HEK293 (cell line): ENCODE measurements at regions not wholly inside any gene's neighbourhood (a gene's known extent, or its start where the extent isn't known, plus 50 kb on each side); places are given as distances from the start of the nearest gene placed in this dataset.

Source experiments
- CTCF ChIA-PET: fragments of 350-600 bp; formaldehyde crosslinking; extraction: SDS; loops from one replicate; lab custom pipeline; 2021; ENCODE audit warnings: antibody characterized with exemption; lab: Yijun Ruan, JAX
- POLR2A ChIA-PET: fragments of 300-600 bp; formaldehyde crosslinking; extraction: SDS; loops from one replicate; lab custom pipeline; 2020; ENCODE audit warnings: antibody characterized with exemption, inconsistent platforms; lab: Yijun Ruan, JAX
- H3K27ac ChIP-seq: fragments of 200-500 bp; sonication (Bioruptor generic); 2 replicates; pipeline ENCODE4 v1.5.1; 2014; ENCODE audit warnings: low read depth, low read length, control low read depth, inconsistent platforms; ENCODE audit errors: extremely low read depth
- H3K36me3 ChIP-seq, 2 experiments: fragments of 200-500 bp in 1 of 2; sonication (Bioruptor generic) in 1 of 2; 1 replicate in 1 of 2; 2 replicates in 1 of 2; pipeline ENCODE4 v1.5.1; 2014 to 2017; ENCODE audit warnings: inconsistent platforms in 2 of 2, low read length in 2 of 2; ENCODE audit not compliant: control insufficient read depth in 2 of 2, insufficient read depth in 1 of 2
- H3K4me1 ChIP-seq: fragments of 200-500 bp; sonication (Bioruptor generic); 2 replicates; pipeline ENCODE4 v1.5.1; 2014; ENCODE audit warnings: mild to moderate bottlenecking, low read length, inconsistent platforms; ENCODE audit not compliant: control insufficient read depth, insufficient read depth
- H3K4me3 ChIP-seq: 2 replicates; pipeline ENCODE4 v1.5.1; 2011; ENCODE audit warnings: low read depth, mild to moderate bottlenecking, control low read depth, low read length, moderate library complexity
- H3K9me3 ChIP-seq: fragments of 200-500 bp; sonication (Bioruptor generic); 2 replicates; pipeline ENCODE4 v1.5.1; 2014; ENCODE audit warnings: low read depth, low read length, inconsistent platforms; ENCODE audit not compliant: control insufficient read depth, insufficient read depth
- IKZF3 ChIP-seq: fragments of 450-650 bp; IDR thresholded peaks from 2 replicates; pipeline ENCODE4 v1.5.0; 2018; ENCODE audit warnings: missing biosample characterization, mild to moderate bottlenecking, missing genetic modification characterization, moderate library complexity
- MZF1 ChIP-seq: fragments of 450-650 bp; formaldehyde crosslinking; IDR thresholded peaks from 2 replicates; pipeline ENCODE4 v1.5.1; 2017; ENCODE audit warnings: missing biosample characterization, missing genetic modification characterization, borderline replicate concordance
- SETDB1 ChIP-seq: IDR thresholded peaks from one replicate; pipeline ENCODE4 v1.6.1; 2017; ENCODE audit warnings: mild to moderate bottlenecking, low read length, moderate library complexity, mixed read lengths; ENCODE audit not compliant: insufficient read length
- ZBTB17 ChIP-seq: fragments of 450-650 bp; formaldehyde crosslinking; IDR thresholded peaks from 2 replicates; pipeline ENCODE4 v1.5.1; 2016; ENCODE audit warnings: missing biosample characterization, missing genetic modification characterization
- ZNF114 ChIP-seq: fragments of 450-650 bp; formaldehyde crosslinking; IDR thresholded peaks from 2 replicates; pipeline ENCODE4 v1.5.0; 2017; ENCODE audit warnings: missing biosample characterization, missing genetic modification characterization
- ZNF121 ChIP-seq: fragments of 450-650 bp; formaldehyde crosslinking; IDR thresholded peaks from 2 replicates; pipeline ENCODE4 v1.5.1; 2016; ENCODE audit warnings: missing biosample characterization, missing genetic modification characterization
- ZNF2 ChIP-seq: fragments of 450-650 bp; formaldehyde crosslinking; IDR thresholded peaks from 2 replicates; pipeline ENCODE4 v1.5.1; 2016; ENCODE audit warnings: missing biosample characterization, missing genetic modification characterization
- ZNF221 ChIP-seq: fragments of 450-650 bp; formaldehyde crosslinking; IDR thresholded peaks from 2 replicates; pipeline ENCODE4 v1.5.1; 2017; ENCODE audit warnings: missing biosample characterization, missing genetic modification characterization, borderline replicate concordance
- ZNF302 ChIP-seq: fragments of 450-650 bp; formaldehyde crosslinking; IDR thresholded peaks from 2 replicates; pipeline ENCODE4 v1.5.1; 2016; ENCODE audit warnings: missing biosample characterization, missing genetic modification characterization, low read depth
- ZNF311 ChIP-seq: fragments of 450-650 bp; formaldehyde crosslinking; IDR thresholded peaks from 2 replicates; pipeline ENCODE4 v1.5.1; 2017; ENCODE audit warnings: missing biosample characterization, missing genetic modification characterization, borderline replicate concordance
- ZNF423 ChIP-seq: fragments of 450-650 bp; formaldehyde crosslinking; IDR thresholded peaks from 2 replicates; pipeline ENCODE4 v1.5.1; 2016; ENCODE audit warnings: missing biosample characterization, missing genetic modification characterization
- ZNF473 ChIP-seq: fragments of 450-650 bp; formaldehyde crosslinking; IDR thresholded peaks from 2 replicates; pipeline ENCODE4 v1.5.1; 2017; ENCODE audit warnings: missing biosample characterization, missing genetic modification characterization
- ZNF48 ChIP-seq: fragments of 450-650 bp; formaldehyde crosslinking; IDR thresholded peaks from 2 replicates; pipeline ENCODE4 v1.5.1; 2016; ENCODE audit warnings: missing biosample characterization, missing genetic modification characterization
- ZNF529 ChIP-seq: fragments of 450-650 bp; formaldehyde crosslinking; IDR thresholded peaks from 2 replicates; pipeline ENCODE4 v1.5.1; 2017; ENCODE audit warnings: missing genetic modification characterization, missing biosample characterization; ENCODE audit not compliant: insufficient replicate concordance
- ZNF544 ChIP-seq: fragments of 450-650 bp; formaldehyde crosslinking; IDR thresholded peaks from 2 replicates; pipeline ENCODE4 v1.5.0; 2017; ENCODE audit warnings: missing biosample characterization, missing genetic modification characterization
- ZNF571 ChIP-seq: fragments of 450-650 bp; formaldehyde crosslinking; IDR thresholded peaks from 2 replicates; pipeline ENCODE4 v1.5.0; 2017; ENCODE audit warnings: missing biosample characterization, missing genetic modification characterization
- ZNF621 ChIP-seq: fragments of 450-650 bp; formaldehyde crosslinking; IDR thresholded peaks from 2 replicates; pipeline ENCODE4 v1.5.1; 2017; ENCODE audit warnings: missing biosample characterization, missing genetic modification characterization
- ZNF623 ChIP-seq: fragments of 450-650 bp; formaldehyde crosslinking; IDR thresholded peaks from 2 replicates; pipeline ENCODE4 v1.5.1; 2016; ENCODE audit warnings: missing biosample characterization, missing genetic modification characterization
- ZNF670 ChIP-seq: fragments of 450-650 bp; formaldehyde crosslinking; IDR thresholded peaks from 2 replicates; pipeline ENCODE4 v1.5.1; 2016; ENCODE audit warnings: missing biosample characterization, missing genetic modification characterization, low read depth
- ZNF837 ChIP-seq: fragments of 450-650 bp; formaldehyde crosslinking; IDR thresholded peaks from 2 replicates; pipeline ENCODE4 v1.5.1; 2016; ENCODE audit warnings: missing biosample characterization, missing genetic modification characterization
- TF ChIP-seq, protein P1 (sequence below): fragments of 450-650 bp; formaldehyde crosslinking; IDR thresholded peaks from 2 replicates; pipeline ENCODE4 v1.5.1; 2017; ENCODE audit warnings: missing biosample characterization, mild to moderate bottlenecking, missing genetic modification characterization, moderate library complexity
- TF ChIP-seq, protein P2 (sequence below): fragments of 450-650 bp; formaldehyde crosslinking; IDR thresholded peaks from 2 replicates; pipeline ENCODE4 v1.5.1; 2016; ENCODE audit warnings: missing biosample characterization, missing genetic modification characterization

DNA sequence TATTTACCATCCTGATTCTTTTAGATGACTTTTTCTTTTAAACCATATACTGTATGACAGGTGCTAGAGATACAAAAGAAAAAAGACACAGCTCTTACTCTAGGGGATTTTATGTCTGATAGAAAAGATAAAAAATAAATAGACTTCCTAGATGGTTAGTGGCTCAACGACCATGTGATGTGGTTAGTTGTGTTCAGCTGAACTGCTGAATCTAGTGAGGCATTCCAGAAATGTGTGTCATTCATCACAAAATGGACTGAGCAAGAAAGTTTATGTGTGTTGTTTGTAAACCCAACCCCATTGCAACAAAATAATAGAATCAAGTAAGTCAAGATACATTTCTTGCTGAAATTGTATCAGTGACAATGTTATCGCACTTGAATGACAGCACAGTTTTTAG is 205.8 kb upstream of the LYPLAL1 start (continued):
- TF ChIP-seq, protein P1, sequence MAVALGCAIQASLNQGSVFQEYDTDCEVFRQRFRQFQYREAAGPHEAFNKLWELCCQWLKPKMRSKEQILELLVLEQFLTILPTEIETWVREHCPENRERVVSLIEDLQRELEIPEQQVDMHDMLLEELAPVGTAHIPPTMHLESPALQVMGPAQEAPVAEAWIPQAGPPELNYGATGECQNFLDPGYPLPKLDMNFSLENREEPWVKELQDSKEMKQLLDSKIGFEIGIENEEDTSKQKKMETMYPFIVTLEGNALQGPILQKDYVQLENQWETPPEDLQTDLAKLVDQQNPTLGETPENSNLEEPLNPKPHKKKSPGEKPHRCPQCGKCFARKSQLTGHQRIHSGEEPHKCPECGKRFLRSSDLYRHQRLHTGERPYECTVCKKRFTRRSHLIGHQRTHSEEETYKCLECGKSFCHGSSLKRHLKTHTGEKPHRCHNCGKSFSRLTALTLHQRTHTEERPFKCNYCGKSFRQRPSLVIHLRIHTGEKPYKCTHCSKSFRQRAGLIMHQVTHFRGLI (tag by site-specific recombination), result no peak
- TF ChIP-seq ZBTB17 (tag by site-specific recombination) (no peak), ZNF473 (tag by site-specific recombination) (no peak), IKZF3 (tag by site-specific recombination) (no peak)

DNA sequence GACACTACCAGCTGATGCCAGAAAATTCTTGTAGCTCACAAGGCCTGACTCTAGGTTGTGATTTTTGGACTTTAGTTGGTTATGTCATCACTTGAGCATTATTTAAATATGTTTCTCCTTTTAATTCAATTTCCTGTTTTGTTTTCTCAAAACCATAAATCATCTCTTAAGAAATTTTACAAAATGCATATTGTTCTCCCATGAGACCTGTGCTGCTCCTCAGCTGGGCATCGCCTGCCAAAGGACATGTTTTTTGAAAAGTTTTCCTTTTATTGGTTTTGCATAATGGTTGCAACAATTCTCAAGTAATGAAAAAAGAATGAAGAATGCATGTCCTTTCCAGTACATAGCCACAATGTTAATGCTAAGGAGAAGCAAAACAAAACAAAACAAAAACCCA is 204.7 kb upstream of the LYPLAL1 start:
- POLR2A ChIA-PET, result no interaction called here

DNA sequence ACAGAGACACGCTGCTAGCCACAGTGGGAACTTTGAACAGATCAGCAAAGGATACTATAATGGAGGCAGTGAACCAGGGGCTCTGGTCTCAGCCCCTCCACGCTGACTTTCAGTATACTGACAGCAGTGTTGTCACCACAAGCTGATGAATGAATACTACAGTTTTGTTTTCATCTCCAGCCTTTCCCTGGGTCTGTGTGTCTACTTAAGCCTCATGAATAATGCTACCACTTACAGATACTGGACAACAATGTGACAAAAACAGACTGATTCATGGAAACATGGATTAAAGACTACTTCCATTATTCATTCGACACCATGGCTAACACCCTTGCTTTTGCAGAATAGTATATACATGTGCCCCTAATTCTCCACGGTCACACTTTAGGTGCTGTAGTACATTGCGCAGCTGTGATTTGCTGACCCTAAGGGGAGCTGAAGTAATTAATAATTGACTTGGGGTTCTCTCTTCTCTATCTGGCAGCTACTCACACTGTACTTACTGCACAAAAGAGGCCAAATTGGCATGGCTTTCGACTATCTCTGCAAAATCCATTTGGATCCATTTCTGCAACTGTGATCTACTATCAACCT is 203.2 kb upstream of the LYPLAL1 start:
- Histone ChIP-seq H3K9me3 (no peaks in the 10 kb centered on the region), H3K4me3 (no peak overlapping the region), H3K4me1 (no peaks in the 10 kb centered on the region), H3K27ac (no peak overlapping the region), H3K36me3 (no peaks in the 10 kb centered on the region)
- no peak for TF ChIP-seq ZNF621 (tag by site-specific recombination)
- ChIA-PET CTCF (interaction anchor here (0.7 kb wide), 3 partner anchors 288 to 1763 kb away, joined by 3 to 5 read pairs (median 3); no protein-coding TSS in a partner anchor), POLR2A (no interaction called here)

More for the DNA sequence above, 204.7 kb upstream of the LYPLAL1 start:
- no peaks in the 10 kb centered on the region for H3K36me3 ChIP-seq
- no peak overlapping the region for H3K27ac ChIP-seq
- no peak overlapping the region for H3K4me3 ChIP-seq
- no peaks in the 10 kb centered on the region for H3K9me3 ChIP-seq
- no peak for TF ChIP-seq ZNF621 (tag by site-specific recombination)
- TF ChIP-seq ZNF837, result no peak
- no peak for TF ChIP-seq ZNF670
- TF ChIP-seq ZNF423, result no peak
- no peak for TF ChIP-seq ZNF114 (tag by site-specific recombination)
- no peak for TF ChIP-seq MZF1
- TF ChIP-seq ZNF121 (tag by site-specific recombination), result no peak
- no peak for TF ChIP-seq ZNF544 (tag by site-specific recombination)
- TF ChIP-seq ZNF48 (tag by site-specific recombination), result no peak
- no peak for TF ChIP-seq ZNF623
- no peak for TF ChIP-seq SETDB1
- TF ChIP-seq ZNF311 (tag by site-specific recombination), result no peak
- no peaks in the 10 kb centered on the region for H3K4me1 ChIP-seq
- CTCF ChIA-PET, result no interaction called here

DNA sequence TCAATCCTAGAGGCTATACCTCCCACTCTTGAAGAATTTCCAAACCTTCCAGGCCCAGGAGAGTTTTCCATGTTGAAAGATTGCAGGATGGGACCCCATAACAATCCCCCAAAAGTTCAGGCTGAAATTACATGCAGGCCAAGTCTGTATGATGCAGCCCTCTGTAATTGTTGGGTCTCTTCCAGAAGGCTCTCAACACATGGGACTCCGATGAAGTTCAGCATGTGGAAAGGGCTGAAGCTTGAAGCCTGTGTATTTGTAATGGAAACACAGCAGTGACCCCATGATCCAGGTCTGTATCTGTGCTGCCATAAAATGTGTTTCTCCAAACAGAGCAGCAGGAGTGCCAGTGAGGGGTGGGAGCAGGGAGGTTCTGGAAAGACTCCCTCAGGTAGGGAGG is 202.5 kb upstream of the LYPLAL1 start:
- Histone ChIP-seq H3K36me3 (no peaks in the 10 kb centered on the region), H3K4me3 (no peak overlapping the region), H3K27ac (no peak overlapping the region), H3K4me1 (no peaks in the 10 kb centered on the region), H3K9me3 (no peaks in the 10 kb centered on the region)
- ChIA-PET CTCF (no interaction called here), POLR2A (no interaction called here)
- no peak for TF ChIP-seq ZNF571 (tag by site-specific recombination)
- TF ChIP-seq, protein P1 (tag by site-specific recombination), result no peak
- TF ChIP-seq ZNF221 (tag by site-specific recombination), result no peak
- TF ChIP-seq ZNF302 (tag by site-specific recombination), result no peak
- TF ChIP-seq ZNF2 (tag by site-specific recombination), result no peak
- no peak for TF ChIP-seq ZNF529 (tag by site-specific recombination)
- TF ChIP-seq, protein P2, sequence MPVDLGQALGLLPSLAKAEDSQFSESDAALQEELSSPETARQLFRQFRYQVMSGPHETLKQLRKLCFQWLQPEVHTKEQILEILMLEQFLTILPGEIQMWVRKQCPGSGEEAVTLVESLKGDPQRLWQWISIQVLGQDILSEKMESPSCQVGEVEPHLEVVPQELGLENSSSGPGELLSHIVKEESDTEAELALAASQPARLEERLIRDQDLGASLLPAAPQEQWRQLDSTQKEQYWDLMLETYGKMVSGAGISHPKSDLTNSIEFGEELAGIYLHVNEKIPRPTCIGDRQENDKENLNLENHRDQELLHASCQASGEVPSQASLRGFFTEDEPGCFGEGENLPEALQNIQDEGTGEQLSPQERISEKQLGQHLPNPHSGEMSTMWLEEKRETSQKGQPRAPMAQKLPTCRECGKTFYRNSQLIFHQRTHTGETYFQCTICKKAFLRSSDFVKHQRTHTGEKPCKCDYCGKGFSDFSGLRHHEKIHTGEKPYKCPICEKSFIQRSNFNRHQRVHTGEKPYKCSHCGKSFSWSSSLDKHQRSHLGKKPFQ (tag by site-specific recombination), result no peak
